ENCODE measurements at regions not wholly inside any gene's neighbourhood (a gene's known extent, or its start where the extent isn't known, plus 50 kb on each side); places are given as distances from the start of the nearest gene placed in this dataset.

DNA sequence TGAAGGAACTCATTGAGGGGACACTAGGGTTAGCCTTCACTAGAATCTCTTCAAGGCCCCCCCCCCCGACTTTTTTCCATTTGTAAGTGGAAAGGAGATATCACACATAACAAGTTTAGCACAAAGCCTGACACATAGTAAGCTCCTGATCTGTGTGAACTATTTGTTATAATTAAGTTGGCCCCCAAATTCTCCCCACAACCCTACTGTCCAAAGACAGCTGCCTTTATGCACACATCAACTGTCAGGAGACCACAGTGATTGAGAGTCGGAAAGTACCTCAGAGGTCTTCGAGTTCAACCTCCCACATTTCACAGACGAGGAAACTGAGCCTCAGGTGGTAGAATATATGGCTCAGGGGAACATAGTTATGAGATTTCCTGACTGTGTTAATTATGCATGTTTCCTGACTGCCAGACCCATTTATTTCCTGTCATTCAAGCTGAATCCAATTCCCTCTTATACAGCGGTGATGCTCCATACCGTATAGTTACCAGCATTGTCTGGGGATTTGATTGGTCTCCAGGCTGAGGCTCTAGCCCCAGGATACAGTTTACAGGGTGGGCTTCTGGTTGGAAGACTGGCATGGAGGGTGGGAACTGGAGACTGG, 227.4 kb upstream of the CMC1 start:
- TF ChIP-seq, protein P1, sequence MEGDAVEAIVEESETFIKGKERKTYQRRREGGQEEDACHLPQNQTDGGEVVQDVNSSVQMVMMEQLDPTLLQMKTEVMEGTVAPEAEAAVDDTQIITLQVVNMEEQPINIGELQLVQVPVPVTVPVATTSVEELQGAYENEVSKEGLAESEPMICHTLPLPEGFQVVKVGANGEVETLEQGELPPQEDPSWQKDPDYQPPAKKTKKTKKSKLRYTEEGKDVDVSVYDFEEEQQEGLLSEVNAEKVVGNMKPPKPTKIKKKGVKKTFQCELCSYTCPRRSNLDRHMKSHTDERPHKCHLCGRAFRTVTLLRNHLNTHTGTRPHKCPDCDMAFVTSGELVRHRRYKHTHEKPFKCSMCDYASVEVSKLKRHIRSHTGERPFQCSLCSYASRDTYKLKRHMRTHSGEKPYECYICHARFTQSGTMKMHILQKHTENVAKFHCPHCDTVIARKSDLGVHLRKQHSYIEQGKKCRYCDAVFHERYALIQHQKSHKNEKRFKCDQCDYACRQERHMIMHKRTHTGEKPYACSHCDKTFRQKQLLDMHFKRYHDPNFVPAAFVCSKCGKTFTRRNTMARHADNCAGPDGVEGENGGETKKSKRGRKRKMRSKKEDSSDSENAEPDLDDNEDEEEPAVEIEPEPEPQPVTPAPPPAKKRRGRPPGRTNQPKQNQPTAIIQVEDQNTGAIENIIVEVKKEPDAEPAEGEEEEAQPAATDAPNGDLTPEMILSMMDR (IDR thresholded peaks at IDR 0.05; ENCODE audit: low read length, missing control alignments): no peak
- H3K4me3 ChIP-seq (replicated peaks; ENCODE audit: low read depth, low read length): no peak overlapping the region
- no peak for DNase-seq (ENCODE audit: low read depth)

DNA sequence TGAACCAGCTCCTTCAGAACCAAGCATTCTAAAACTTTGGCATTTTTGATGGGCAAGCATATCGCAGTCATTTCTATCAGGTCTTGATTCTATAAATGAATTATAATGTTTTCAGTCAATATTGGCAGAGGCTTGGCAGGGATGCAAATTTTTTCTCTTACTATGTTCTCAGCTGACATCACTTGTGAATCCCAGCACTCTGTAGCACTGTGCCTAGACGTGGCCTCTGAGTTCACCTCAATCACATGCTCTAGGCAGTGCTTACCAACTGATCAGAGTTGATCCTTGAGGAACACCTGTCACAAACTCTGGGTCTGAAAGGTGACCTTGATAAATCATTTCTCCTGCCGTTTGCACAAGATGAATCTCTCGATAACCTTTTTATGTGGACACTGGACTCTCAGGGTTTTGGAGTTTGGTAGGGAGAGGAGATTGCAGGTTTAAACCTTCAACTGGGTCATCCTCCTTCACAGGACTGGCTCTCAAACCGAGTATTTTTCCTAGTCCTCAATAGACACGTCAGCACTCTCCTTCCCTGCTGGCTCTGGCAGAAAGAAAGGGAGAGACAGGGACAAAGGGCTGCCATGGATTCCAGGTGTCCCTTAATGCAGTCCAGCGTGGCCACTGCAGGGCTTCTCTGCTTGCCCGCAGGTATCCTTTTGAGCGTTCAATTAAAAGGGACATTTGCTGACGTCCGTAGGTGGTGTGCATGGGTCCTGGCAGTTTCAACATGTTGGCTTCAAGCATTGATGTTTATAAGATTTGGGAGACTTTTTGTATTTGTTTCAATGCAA, 222.3 kb upstream of the CMC1 start:
- DNase-seq (ENCODE audit: low read depth): no peak
- TF ChIP-seq, protein P1 (IDR thresholded peaks at IDR 0.05; ENCODE audit: low read length, missing control alignments): no peak
- H3K4me3 ChIP-seq (replicated peaks; ENCODE audit: low read depth, low read length): no peak overlapping the region

- no peak for DNase-seq (ENCODE audit: low read depth)
- TF ChIP-seq, protein P1 (IDR thresholded peaks at IDR 0.05; ENCODE audit: low read length, missing control alignments): no peak
- H3K4me3 ChIP-seq (replicated peaks; ENCODE audit: low read depth, low read length): no peak overlapping the region
Observed at GRCh38 chr3:28019740-28020139, 221.7 kb upstream of the CMC1 start.

GRCh38 chr3:28022916-28023315, 218.5 kb upstream of the CMC1 start:
- H3K4me3 ChIP-seq (replicated peaks; ENCODE audit: low read depth, low read length): no peak overlapping the region
- no peak for DNase-seq (ENCODE audit: low read depth)
- TF ChIP-seq, protein P1 (IDR thresholded peaks at IDR 0.05; ENCODE audit: low read length, missing control alignments): no peak

DNA sequence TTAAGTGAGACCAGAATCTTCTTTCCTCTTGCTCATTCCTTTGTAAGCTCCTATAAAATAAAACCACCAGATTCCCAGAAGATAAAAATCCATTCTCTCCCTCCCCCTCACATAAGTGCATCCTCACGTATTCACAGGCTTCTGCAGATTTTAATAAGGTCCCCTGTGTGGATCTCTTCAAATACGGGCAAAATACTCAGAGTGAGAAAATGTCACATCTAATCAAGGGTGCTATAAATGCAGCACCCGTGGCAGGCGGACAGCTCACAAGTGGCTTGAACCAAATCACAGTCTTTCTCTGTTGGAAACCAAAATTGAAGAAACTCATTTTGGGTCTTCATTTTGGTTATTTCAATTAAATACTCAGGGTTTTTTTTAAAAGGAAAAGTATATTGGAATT, 212.9 kb upstream of the CMC1 start:
- H3K4me3 ChIP-seq (replicated peaks; ENCODE audit: low read depth, low read length): no peak overlapping the region
- TF ChIP-seq, protein P1 (IDR thresholded peaks at IDR 0.05; ENCODE audit: low read length, missing control alignments): no peak
- DNase-seq (ENCODE audit: low read depth): no peak

GRCh38 chr3:28033059-28033784, 208.2 kb upstream of the CMC1 start:
- TF ChIP-seq, protein P1 (IDR thresholded peaks at IDR 0.05; ENCODE audit: low read length, missing control alignments): no peak
- H3K4me3 ChIP-seq (replicated peaks; ENCODE audit: low read depth, low read length): no peak overlapping the region
- no peak for DNase-seq (ENCODE audit: low read depth)

Data from fibroblast of pulmonary artery (primary cell).